ENCODE measurements at regions not wholly inside any gene's neighbourhood (a gene's known extent, or its start where the extent isn't known, plus 50 kb on each side); places are given as distances from the start of the nearest gene placed in this dataset.

- FAIRE-seq: no peak
- peak; percentile 22 for DNase-seq (ENCODE audit: low read depth)
- H3K4me3 ChIP-seq (ENCODE audit: low read depth, low read length): no peak overlapping the region
- no peaks in the 10 kb centered on the region for H3K36me3 ChIP-seq (ENCODE audit: control insufficient read depth, insufficient read depth, low read length)
- H3K27me3 ChIP-seq (ENCODE audit: control insufficient read depth, insufficient read depth, low read length): no peaks in the 10 kb centered on the region
- no peak for TF ChIP-seq CTCF (IDR thresholded peaks at IDR 0.05; ENCODE audit: insufficient read depth, low read length, severe bottlenecking)
Measured at GRCh38 chr13:63107179-63107943, 1691.7 kb upstream of the PCDH20 start.

- Histone ChIP-seq H3K27me3 (ENCODE audit: control insufficient read depth, insufficient read depth, low read length) (no peaks in the 10 kb centered on the region), H3K36me3 (ENCODE audit: control insufficient read depth, insufficient read depth, low read length) (no peaks in the 10 kb centered on the region), H3K4me3 (ENCODE audit: low read depth, low read length) (no peak overlapping the region)
- DNase-seq (ENCODE audit: low read depth) (no peak), FAIRE-seq (no peak)
- TF ChIP-seq CTCF (IDR thresholded peaks at IDR 0.05; ENCODE audit: insufficient read depth, low read length, severe bottlenecking): no peak
Measured at GRCh38 chr13:63094717-63095116, 1679.1 kb upstream of the PCDH20 start.

- no peak for FAIRE-seq
Measured at GRCh38 chr13:63093907-63094469, 1678.3 kb upstream of the PCDH20 start.

GRCh38 chr13:63092456-63092855, 1676.8 kb upstream of the PCDH20 start:
- no peak for TF ChIP-seq CTCF (IDR thresholded peaks at IDR 0.05; ENCODE audit: insufficient read depth, low read length, severe bottlenecking)
- H3K27me3 ChIP-seq (ENCODE audit: control insufficient read depth, insufficient read depth, low read length): no peaks in the 10 kb centered on the region
- DNase-seq (ENCODE audit: low read depth): no peak
- H3K36me3 ChIP-seq (ENCODE audit: control insufficient read depth, insufficient read depth, low read length): no peaks in the 10 kb centered on the region
- H3K4me3 ChIP-seq (ENCODE audit: low read depth, low read length): no peak overlapping the region
- no peak for FAIRE-seq

More at GRCh38 chr13:63093907-63094469, 1678.3 kb upstream of the PCDH20 start:
- no peak for DNase-seq (ENCODE audit: low read depth)
- Histone ChIP-seq H3K36me3 (ENCODE audit: control insufficient read depth, insufficient read depth, low read length) (no peaks in the 10 kb centered on the region), H3K4me3 (ENCODE audit: low read depth, low read length) (no peak overlapping the region), H3K27me3 (ENCODE audit: control insufficient read depth, insufficient read depth, low read length) (no peaks in the 10 kb centered on the region)
- TF ChIP-seq CTCF (IDR thresholded peaks at IDR 0.05; ENCODE audit: insufficient read depth, low read length, severe bottlenecking): no peak

- Histone ChIP-seq H3K27me3 (ENCODE audit: control insufficient read depth, insufficient read depth, low read length) (no peaks in the 10 kb centered on the region), H3K4me3 (ENCODE audit: low read depth, low read length) (no peak overlapping the region), H3K36me3 (ENCODE audit: control insufficient read depth, insufficient read depth, low read length) (no peaks in the 10 kb centered on the region)
- DNase-seq (ENCODE audit: low read depth) (no peak), FAIRE-seq (no peak)
- TF ChIP-seq CTCF (IDR thresholded peaks at IDR 0.05; ENCODE audit: insufficient read depth, low read length, severe bottlenecking): no peak
Measured at GRCh38 chr13:63090524-63090923, 1674.9 kb upstream of the PCDH20 start.
